ENCODE measurements at regions not wholly inside any gene's neighbourhood (a gene's known extent, or its start where the extent isn't known, plus 50 kb on each side); places are given as distances from the start of the nearest gene placed in this dataset.

DNA sequence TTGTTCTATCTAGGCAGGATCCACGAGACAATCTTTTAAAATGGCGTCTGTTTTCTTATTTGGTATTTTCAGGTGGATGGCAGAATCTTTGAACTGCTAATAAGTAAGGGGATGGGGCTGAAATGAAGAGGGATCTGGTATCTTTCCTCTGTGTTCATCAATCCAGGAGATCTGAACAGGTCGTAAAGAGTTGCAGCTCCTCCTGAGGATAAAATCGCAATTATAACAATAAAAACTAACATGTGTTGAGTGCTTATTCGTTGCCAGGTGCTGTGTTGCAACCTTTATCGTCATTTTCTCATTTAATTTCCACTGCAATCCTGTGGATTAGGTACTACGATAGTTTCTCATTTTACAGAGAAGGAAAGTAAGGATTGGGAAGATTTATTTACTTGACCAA, 134.6 kb upstream of the DPYD start:
- no peak overlapping the region for H3K27ac ChIP-seq (replicated peaks)
- DNase-seq (ENCODE audit: low read depth in 1 of 2, low spot score in 1 of 2) = no peak
- H3K4me3 ChIP-seq (replicated peaks; ENCODE audit: insufficient read depth, low read length) = no peak overlapping the region
- peaks cover 35% of the 10 kb centered on the region for H3K27me3 ChIP-seq (ENCODE audit: insufficient read depth, poor library complexity, severe bottlenecking)
- TF ChIP-seq, protein P1, sequence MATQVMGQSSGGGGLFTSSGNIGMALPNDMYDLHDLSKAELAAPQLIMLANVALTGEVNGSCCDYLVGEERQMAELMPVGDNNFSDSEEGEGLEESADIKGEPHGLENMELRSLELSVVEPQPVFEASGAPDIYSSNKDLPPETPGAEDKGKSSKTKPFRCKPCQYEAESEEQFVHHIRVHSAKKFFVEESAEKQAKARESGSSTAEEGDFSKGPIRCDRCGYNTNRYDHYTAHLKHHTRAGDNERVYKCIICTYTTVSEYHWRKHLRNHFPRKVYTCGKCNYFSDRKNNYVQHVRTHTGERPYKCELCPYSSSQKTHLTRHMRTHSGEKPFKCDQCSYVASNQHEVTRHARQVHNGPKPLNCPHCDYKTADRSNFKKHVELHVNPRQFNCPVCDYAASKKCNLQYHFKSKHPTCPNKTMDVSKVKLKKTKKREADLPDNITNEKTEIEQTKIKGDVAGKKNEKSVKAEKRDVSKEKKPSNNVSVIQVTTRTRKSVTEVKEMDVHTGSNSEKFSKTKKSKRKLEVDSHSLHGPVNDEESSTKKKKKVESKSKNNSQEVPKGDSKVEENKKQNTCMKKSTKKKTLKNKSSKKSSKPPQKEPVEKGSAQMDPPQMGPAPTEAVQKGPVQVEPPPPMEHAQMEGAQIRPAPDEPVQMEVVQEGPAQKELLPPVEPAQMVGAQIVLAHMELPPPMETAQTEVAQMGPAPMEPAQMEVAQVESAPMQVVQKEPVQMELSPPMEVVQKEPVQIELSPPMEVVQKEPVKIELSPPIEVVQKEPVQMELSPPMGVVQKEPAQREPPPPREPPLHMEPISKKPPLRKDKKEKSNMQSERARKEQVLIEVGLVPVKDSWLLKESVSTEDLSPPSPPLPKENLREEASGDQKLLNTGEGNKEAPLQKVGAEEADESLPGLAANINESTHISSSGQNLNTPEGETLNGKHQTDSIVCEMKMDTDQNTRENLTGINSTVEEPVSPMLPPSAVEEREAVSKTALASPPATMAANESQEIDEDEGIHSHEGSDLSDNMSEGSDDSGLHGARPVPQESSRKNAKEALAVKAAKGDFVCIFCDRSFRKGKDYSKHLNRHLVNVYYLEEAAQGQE (IDR thresholded peaks at IDR 0.05; ENCODE audit: insufficient replicate concordance, low read depth) = no peak
- no peak for TF ChIP-seq SPI1 (IDR thresholded peaks at IDR 0.05; ENCODE audit: borderline replicate concordance, low read depth)
- TF ChIP-seq, protein P2, sequence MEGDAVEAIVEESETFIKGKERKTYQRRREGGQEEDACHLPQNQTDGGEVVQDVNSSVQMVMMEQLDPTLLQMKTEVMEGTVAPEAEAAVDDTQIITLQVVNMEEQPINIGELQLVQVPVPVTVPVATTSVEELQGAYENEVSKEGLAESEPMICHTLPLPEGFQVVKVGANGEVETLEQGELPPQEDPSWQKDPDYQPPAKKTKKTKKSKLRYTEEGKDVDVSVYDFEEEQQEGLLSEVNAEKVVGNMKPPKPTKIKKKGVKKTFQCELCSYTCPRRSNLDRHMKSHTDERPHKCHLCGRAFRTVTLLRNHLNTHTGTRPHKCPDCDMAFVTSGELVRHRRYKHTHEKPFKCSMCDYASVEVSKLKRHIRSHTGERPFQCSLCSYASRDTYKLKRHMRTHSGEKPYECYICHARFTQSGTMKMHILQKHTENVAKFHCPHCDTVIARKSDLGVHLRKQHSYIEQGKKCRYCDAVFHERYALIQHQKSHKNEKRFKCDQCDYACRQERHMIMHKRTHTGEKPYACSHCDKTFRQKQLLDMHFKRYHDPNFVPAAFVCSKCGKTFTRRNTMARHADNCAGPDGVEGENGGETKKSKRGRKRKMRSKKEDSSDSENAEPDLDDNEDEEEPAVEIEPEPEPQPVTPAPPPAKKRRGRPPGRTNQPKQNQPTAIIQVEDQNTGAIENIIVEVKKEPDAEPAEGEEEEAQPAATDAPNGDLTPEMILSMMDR (IDR thresholded peaks at IDR 0.05; ENCODE audit: insufficient read depth, low read length) = no peak

DNA sequence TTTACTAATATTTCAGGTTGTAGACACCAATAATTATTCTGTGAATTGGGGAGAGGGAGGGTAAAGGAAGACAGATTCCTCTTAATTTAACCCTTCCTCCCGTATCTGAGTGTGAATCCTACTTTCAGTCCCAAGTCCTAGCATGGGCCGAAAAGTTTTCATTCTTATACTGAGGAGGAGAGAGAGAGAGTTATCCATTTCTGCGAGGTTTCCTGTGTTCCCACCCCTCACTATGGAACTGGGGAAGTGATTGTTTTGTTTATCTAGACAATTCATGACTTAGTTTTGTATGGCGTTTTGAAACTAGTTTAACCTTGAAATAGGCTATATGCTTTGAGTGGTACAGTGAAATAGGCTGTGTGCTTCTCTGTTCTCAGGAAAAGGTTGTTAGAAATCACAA, 134.0 kb upstream of the DPYD start:
- H3K27me3 ChIP-seq (ENCODE audit: insufficient read depth, poor library complexity, severe bottlenecking) = peaks cover 36% of the 10 kb centered on the region
- no peak overlapping the region for H3K27ac ChIP-seq (replicated peaks)
- TF ChIP-seq, protein P1 (IDR thresholded peaks at IDR 0.05; ENCODE audit: insufficient replicate concordance, low read depth) = no peak
- no peak for TF ChIP-seq POLR2AphosphoS5 (IDR thresholded peaks at IDR 0.05; ENCODE audit: low read depth)
- no peak for TF ChIP-seq SPI1 (IDR thresholded peaks at IDR 0.05; ENCODE audit: borderline replicate concordance, low read depth)
- no peak for TF ChIP-seq GABPA (IDR thresholded peaks at IDR 0.05; ENCODE audit: low read depth)
- TF ChIP-seq, protein P2 (IDR thresholded peaks at IDR 0.05; ENCODE audit: insufficient read depth, low read length) = no peak
- DNase-seq (ENCODE audit: low read depth in 1 of 2, low spot score in 1 of 2) = no peak
- no peak overlapping the region for H3K4me3 ChIP-seq (replicated peaks; ENCODE audit: insufficient read depth, low read length)

DNA sequence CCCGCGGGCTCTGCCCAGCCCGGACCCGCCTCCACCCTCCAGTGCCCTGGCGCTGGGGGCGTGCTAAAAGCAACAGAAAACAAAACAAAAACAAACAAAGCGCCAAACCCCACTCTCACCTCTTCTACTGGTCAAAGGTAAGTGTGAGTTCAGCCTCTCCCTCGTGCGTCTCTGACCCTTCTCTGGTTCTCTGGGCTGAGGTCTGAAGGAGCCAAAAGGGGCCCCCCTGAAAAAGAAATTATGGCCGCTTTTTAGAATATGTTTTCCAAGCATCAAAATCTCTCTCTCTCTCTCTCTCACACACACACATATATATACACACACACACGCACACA, 133.5 kb upstream of the DPYD start:
- no peak for DNase-seq (ENCODE audit: low read depth in 1 of 2, low spot score in 1 of 2)
- no peak for TF ChIP-seq GABPA (IDR thresholded peaks at IDR 0.05; ENCODE audit: low read depth)
- TF ChIP-seq, protein P2 (IDR thresholded peaks at IDR 0.05; ENCODE audit: insufficient read depth, low read length) = no peak
- TF ChIP-seq POLR2AphosphoS5 (IDR thresholded peaks at IDR 0.05; ENCODE audit: low read depth) = no peak
- no peak for TF ChIP-seq SPI1 (IDR thresholded peaks at IDR 0.05; ENCODE audit: borderline replicate concordance, low read depth)
- TF ChIP-seq, protein P1 (IDR thresholded peaks at IDR 0.05; ENCODE audit: insufficient replicate concordance, low read depth) = no peak
- H3K4me3 ChIP-seq (replicated peaks; ENCODE audit: insufficient read depth, low read length) = no peak overlapping the region
- H3K27me3 ChIP-seq (ENCODE audit: insufficient read depth, poor library complexity, severe bottlenecking) = peaks cover 40% of the 10 kb centered on the region
- no peak overlapping the region for H3K27ac ChIP-seq (replicated peaks)
